Body of pancreas (tissue), 4 donors: ENCODE measurements at regions not wholly inside any gene's neighbourhood (a gene's known extent, or its start where the extent isn't known, plus 50 kb on each side); places are given as distances from the start of the nearest gene placed in this dataset.

Source experiments
- ATAC-seq: fragments of 150-250 bp; one replicate; pipeline ENCODE4 v1.9.1; 2016
- DNase-seq, 4 donors: peaks; one replicate each; pipeline ENCODE4 v3.0.0-alpha.2; 2019
- H3K27ac ChIP-seq, 4 donors: fragments of 200-600 bp; sonication (generic); 1 replicate in 3 of 4; 2 replicates in 1 of 4; pipeline versions ENCODE4 v1.5.1 to v1.6.1; 2016 to 2019; ENCODE audit warnings: mild to moderate bottlenecking in 1 of 4, mixed read lengths in 1 of 4, moderate library complexity in 1 of 4
- H3K27me3 ChIP-seq, 2 donors: fragments of 200-600 bp; sonication (generic); one replicate each; pipeline ENCODE4 v1.6.0; 2016; ENCODE audit warnings: mild to moderate bottlenecking in 1 of 2
- H3K36me3 ChIP-seq, 2 donors: fragments of 200-600 bp; sonication (generic); replicated peaks in 1 of 2; 2 replicates each; pipeline ENCODE4 v1.5.1; 2016; ENCODE audit warnings: low read depth in 2 of 2; ENCODE audit not compliant: insufficient read depth in 1 of 2
- H3K4me1 ChIP-seq: fragments of 200-600 bp; sonication (generic); one replicate; pipeline ENCODE4 v1.6.0; 2016
- H3K4me3 ChIP-seq, 2 donors: fragments of 200-600 bp; sonication (generic); 1 replicate in 1 of 2; 2 replicates in 1 of 2; pipeline ENCODE4 v1.5.1; 2016 to 2019
- H3K9me3 ChIP-seq, 3 donors: fragments of 200-600 bp; sonication (generic); 1 replicate in 2 of 3; 2 replicates in 1 of 3; pipeline ENCODE4 v1.5.1; 2016
- POLR2A ChIP-seq, 3 donors: fragments of 450-650 bp; IDR thresholded peaks; one replicate each; pipeline ENCODE4 v1.6.1; 2016; ENCODE audit warnings: antibody characterized with exemption in 3 of 3, mild to moderate bottlenecking in 2 of 3
- WGBS, 2 donors: methylation state at CpG; one replicate each; pipeline ENCODE4 v1.1.5; 2017; 5-methylcytosine and 5-hydroxymethylcytosine counted together
- intact Hi-C: fragments of 100-400 bp; cut with DNase I; formaldehyde crosslinking; loops from one replicate; pipeline ENCODE4 v1.15.1; 2023
- TF ChIP-seq, protein P1 (sequence below), 7 experiments: fragments of 450-650 bp in 4 of 7; fragments of 200-600 bp in 3 of 7; sonication (generic) in 3 of 7; IDR thresholded peaks; one replicate each; pipeline ENCODE4 v1.5.1; 2016 to 2019; ENCODE audit warnings: antibody characterized with exemption in 7 of 7

DNA sequence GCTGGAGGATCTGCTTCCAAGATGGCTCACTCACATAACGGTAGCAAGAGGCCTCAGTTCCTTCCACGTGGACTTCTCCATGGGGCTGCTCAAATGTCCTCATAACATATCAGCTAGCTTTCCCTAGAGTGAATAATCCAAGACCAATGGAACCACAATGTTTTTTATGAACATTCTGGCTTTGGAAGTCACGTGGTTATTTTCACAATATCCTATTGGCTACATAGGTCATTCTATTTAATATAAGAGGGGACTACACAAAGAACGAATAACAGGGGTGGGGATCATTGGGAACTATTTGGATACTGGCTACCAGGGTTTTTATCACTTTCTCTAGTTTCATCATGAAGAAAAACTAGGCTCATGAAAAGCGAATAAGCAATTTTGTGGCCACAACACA lies 81.4 kb downstream of the ZNF622 start:
- WGBS, 2 donors: 83 to 92% methylated on average over 5 of the region's 5 CpGs
- DNase-seq: no peak
- Histone ChIP-seq H3K27me3 (no peaks in the 10 kb centered on the region), H3K4me1 (peaks cover 52% of the 10 kb centered on the region), H3K36me3 (no peaks in the 10 kb centered on the region), H3K27ac (no peak overlapping the region), H3K4me3 (no peak overlapping the region), H3K9me3 (no peaks in the 10 kb centered on the region)
- intact Hi-C loops: no loop called here
- TF ChIP-seq, protein P1, sequence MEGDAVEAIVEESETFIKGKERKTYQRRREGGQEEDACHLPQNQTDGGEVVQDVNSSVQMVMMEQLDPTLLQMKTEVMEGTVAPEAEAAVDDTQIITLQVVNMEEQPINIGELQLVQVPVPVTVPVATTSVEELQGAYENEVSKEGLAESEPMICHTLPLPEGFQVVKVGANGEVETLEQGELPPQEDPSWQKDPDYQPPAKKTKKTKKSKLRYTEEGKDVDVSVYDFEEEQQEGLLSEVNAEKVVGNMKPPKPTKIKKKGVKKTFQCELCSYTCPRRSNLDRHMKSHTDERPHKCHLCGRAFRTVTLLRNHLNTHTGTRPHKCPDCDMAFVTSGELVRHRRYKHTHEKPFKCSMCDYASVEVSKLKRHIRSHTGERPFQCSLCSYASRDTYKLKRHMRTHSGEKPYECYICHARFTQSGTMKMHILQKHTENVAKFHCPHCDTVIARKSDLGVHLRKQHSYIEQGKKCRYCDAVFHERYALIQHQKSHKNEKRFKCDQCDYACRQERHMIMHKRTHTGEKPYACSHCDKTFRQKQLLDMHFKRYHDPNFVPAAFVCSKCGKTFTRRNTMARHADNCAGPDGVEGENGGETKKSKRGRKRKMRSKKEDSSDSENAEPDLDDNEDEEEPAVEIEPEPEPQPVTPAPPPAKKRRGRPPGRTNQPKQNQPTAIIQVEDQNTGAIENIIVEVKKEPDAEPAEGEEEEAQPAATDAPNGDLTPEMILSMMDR (IDR thresholded peaks at IDR 0.05): no peak
- TF ChIP-seq POLR2A (IDR thresholded peaks at IDR 0.05): no peak
- ATAC-seq: no peak

DNA sequence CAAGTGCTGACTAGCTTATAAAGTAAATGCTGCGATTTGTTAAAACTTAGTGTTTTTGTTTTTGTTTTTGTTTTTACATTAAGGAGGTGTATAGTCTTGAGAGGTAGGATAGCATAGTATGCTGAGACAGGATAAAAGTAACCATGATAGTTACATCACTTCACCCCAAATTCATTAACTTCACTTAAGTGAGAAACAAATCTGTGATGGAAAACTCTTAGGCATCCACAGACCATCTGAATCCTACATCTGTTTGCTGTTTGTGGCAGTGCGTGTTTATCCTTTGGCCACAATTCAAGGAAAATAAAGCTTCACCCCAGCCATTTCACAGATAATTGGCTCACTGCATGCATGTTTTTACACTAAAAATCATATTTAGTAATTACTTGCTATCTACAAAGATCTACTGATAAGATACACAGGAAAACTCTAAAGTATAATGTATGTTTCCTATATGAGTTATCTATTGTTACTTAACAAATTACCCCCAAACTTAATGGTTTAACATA lies 82.0 kb downstream of the ZNF622 start:
- DNase-seq (no peak), ATAC-seq (no peak)
- 87% methylated on average over 2 of the region's 2 CpGs for WGBS, 2 donors
- no peak for TF ChIP-seq POLR2A (IDR thresholded peaks at IDR 0.05)
- TF ChIP-seq, protein P1 (IDR thresholded peaks at IDR 0.05): no peak
- no peak overlapping the region for H3K27ac ChIP-seq
- H3K36me3 ChIP-seq: no peaks in the 10 kb centered on the region
- no peaks in the 10 kb centered on the region for H3K9me3 ChIP-seq
- no peaks in the 10 kb centered on the region for H3K27me3 ChIP-seq
- peaks cover 57% of the 10 kb centered on the region for H3K4me1 ChIP-seq
- H3K4me3 ChIP-seq: no peak overlapping the region
- intact Hi-C loops: no loop called here

DNA sequence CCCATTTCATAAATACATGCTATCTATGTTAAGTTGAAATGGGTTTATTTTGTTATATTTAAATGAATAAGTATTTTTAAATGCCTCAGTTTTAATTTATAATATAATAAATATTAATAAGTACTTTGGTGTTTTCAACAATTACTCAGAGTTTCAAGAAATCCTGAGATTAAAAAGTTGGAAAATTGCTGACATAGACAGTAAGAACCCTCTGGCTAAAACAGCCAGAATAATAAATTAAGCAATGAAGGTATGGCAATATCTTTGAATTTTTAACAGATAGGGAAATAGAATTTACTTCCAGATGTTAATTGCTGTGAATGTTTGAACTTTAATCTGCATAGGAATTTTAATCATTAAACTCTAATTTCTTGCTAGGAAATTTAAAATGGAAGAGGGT lies 83.6 kb downstream of the ZNF622 start:
- TF ChIP-seq POLR2A (IDR thresholded peaks at IDR 0.05): no peak
- TF ChIP-seq, protein P1 (IDR thresholded peaks at IDR 0.05): no peak
- Histone ChIP-seq H3K27me3 (no peaks in the 10 kb centered on the region), H3K27ac (no peak overlapping the region), H3K4me3 (no peak overlapping the region), H3K9me3 (no peaks in the 10 kb centered on the region), H3K36me3 (no peaks in the 10 kb centered on the region), H3K4me1 (peaks cover 70% of the 10 kb centered on the region)
- ATAC-seq (no peak), DNase-seq (no peak)
- intact Hi-C loops: no loop called here

DNA sequence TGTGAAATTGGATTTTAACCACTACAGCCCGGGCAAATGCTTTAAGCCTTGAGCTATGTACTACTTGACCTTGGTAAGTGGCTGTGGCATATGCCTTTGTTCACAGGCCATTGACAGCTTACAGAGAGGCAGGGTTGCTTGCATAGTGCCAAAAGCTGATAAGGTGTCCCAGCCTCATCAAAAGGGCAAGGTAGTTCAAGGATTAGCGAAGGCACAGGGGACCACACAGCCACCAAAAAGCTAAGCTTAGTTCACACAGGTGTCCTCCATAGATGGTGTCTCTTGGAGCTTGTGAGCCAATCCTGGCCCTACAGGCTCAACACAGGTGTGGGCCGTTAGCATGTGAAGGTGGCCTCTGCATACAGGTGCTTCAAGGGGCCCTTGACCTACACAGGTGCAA lies 86.8 kb downstream of the ZNF622 start:
- DNase-seq (peak; percentile 81 to 94 (median 89)), ATAC-seq (peak; percentile 99)
- H3K4me3 ChIP-seq: no peak overlapping the region
- intact Hi-C loops: no loop called here
- no peaks in the 10 kb centered on the region for H3K27me3 ChIP-seq
- no peaks in the 10 kb centered on the region for H3K36me3 ChIP-seq
- peaks cover 51% of the 10 kb centered on the region for H3K4me1 ChIP-seq
- WGBS, 2 donors: 11 to 14% methylated on average over 3 of the region's 3 CpGs
- no peaks in the 10 kb centered on the region for H3K9me3 ChIP-seq
- H3K27ac ChIP-seq: peak overlapping the region; percentile 52 to 89 (median 77)
- TF ChIP-seq, protein P1 (IDR thresholded peaks at IDR 0.05): no peak
- peak in 1 of 3 donors; percentile 18 for TF ChIP-seq POLR2A (IDR thresholded peaks at IDR 0.05)

DNA sequence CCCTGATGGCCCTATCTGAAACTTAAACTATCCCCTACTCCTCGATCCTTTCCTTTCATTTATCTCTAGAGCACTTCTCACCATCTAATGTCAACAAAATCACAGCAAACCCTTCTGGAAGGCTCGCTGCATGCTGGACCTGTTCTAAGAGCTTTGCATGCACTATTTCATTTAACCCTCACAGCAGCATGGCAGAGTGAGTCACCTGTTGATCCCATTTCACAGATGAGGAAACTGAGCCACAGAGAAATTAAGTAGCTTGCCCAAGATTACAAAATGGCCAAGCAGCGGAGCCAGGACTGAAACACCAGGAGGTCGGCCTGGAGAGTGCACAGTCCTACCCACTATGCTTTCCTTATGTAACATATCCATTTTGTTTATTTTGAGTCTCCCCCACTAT lies 93.1 kb downstream of the ZNF622 start:
- Histone ChIP-seq H3K9me3 (no peaks in the 10 kb centered on the region), H3K27me3 (no peaks in the 10 kb centered on the region), H3K4me3 (no peak overlapping the region), H3K4me1 (peaks cover 11% of the 10 kb centered on the region), H3K36me3 (no peaks in the 10 kb centered on the region), H3K27ac (no peak overlapping the region)
- TF ChIP-seq POLR2A (IDR thresholded peaks at IDR 0.05): no peak
- TF ChIP-seq, protein P1 (IDR thresholded peaks at IDR 0.05): no peak
- ATAC-seq (no peak), DNase-seq (no peak)
- 61 to 65% methylated on average over 4 of the region's 4 CpGs for WGBS, 2 donors
- intact Hi-C loops: no loop called here
